A673 (cell line): ENCODE measurements at regions not wholly inside any gene's neighbourhood (a gene's known extent, or its start where the extent isn't known, plus 50 kb on each side); places are given as distances from the start of the nearest gene placed in this dataset.
"Not testable (repeated sequence)": the region's sequence is repeated elsewhere in the genome, so short reads cannot be mapped to it uniquely, and the experiment has no call there.

Experiments
- BruUV-seq: library from RNA; stranded (reverse); fragments of 400-500 nt; replicated peaks from 2 replicates; lab custom pipeline; 2021; lab: Mats Ljungman, UMichigan
- CTCF ChIA-PET: fragments of 300-600 bp; sonication (Branson Sonifier 250); formaldehyde crosslinking; loops from one replicate; lab custom pipeline; 2022; ENCODE audit warnings: antibody characterized with exemption; lab: Charles Lee
- POLR2A ChIA-PET: fragments of 300-600 bp; sonication (Branson Sonifier 250); formaldehyde crosslinking; loops from one replicate; lab custom pipeline; 2022; ENCODE audit warnings: antibody characterized with exemption; ENCODE audit not compliant: low non-redundant PET; lab: Charles Lee
- DNase-seq: peaks from one replicate; pipeline ENCODE4 v3.0.0-alpha.2; 2015; ENCODE audit warnings: low spot score
- H3K27ac ChIP-seq: fragments of 200-600 bp; sonication (generic); 2 replicates; pipeline ENCODE4 v1.5.1; 2016; ENCODE audit warnings: mixed run types, low read depth, mild to moderate bottlenecking, mixed read lengths, antibody characterized with exemption, low read length; ENCODE audit not compliant: poor library complexity, severe bottlenecking
- H3K27me3 ChIP-seq: fragments of 200-600 bp; sonication (generic); replicated peaks from 2 replicates; pipeline ENCODE4 v1.6.1; 2017; ENCODE audit warnings: mixed run types, low read depth, mild to moderate bottlenecking, mixed read lengths, antibody characterized with exemption, low read length; ENCODE audit not compliant: insufficient read depth, poor library complexity
- H3K36me3 ChIP-seq: fragments of 200-600 bp; sonication (generic); 2 replicates; pipeline ENCODE4 v1.6.1; 2016; ENCODE audit warnings: mixed run types, mild to moderate bottlenecking, mixed read lengths, antibody characterized with exemption, low read length; ENCODE audit not compliant: insufficient read depth, poor library complexity, severe bottlenecking
- H3K4me1 ChIP-seq: fragments of 200-600 bp; sonication (generic); 2 replicates; pipeline ENCODE4 v1.6.1; 2017; ENCODE audit warnings: mixed run types, mild to moderate bottlenecking, mixed read lengths, antibody characterized with exemption, low read length; ENCODE audit not compliant: insufficient read depth, poor library complexity, severe bottlenecking
- H3K4me3 ChIP-seq: fragments of 200-600 bp; sonication (generic); 2 replicates; pipeline ENCODE4 v1.5.1; 2016; ENCODE audit warnings: low read depth, mixed run types, mild to moderate bottlenecking, mixed read lengths, low read length; ENCODE audit not compliant: poor library complexity, severe bottlenecking
- H3K9me3 ChIP-seq: fragments of 200-600 bp; sonication (generic); 2 replicates; pipeline ENCODE4 v1.6.1; 2016; ENCODE audit warnings: mixed run types, low read depth, mild to moderate bottlenecking, mixed read lengths, antibody characterized with exemption, low read length; ENCODE audit not compliant: poor library complexity, severe bottlenecking
- EZH2 ChIP-seq: fragments of 200-600 bp; sonication (generic); IDR thresholded peaks from 2 replicates; pipeline ENCODE4 v1.6.1; 2017; ENCODE audit warnings: borderline replicate concordance, low read depth, mild to moderate bottlenecking, mixed read lengths, antibody characterized with exemption, low read length; ENCODE audit not compliant: poor library complexity, severe bottlenecking
- intact Hi-C: fragments of 100-400 bp; cut with micrococcal nuclease; formaldehyde crosslinking; loops from one replicate; pipeline ENCODE4 v1.10.0; 2022; ENCODE audit not compliant: unreplicated experiment
- TF ChIP-seq, protein P1 (sequence below): fragments of 300-800, 200-600 bp; sonication (generic); conservative IDR thresholded peaks from 2 replicates; pipeline ENCODE4 v1.5.1; 2017; ENCODE audit warnings: low read depth, mild to moderate bottlenecking, antibody characterized with exemption, low read length, moderate library complexity, mixed read lengths

DNA sequence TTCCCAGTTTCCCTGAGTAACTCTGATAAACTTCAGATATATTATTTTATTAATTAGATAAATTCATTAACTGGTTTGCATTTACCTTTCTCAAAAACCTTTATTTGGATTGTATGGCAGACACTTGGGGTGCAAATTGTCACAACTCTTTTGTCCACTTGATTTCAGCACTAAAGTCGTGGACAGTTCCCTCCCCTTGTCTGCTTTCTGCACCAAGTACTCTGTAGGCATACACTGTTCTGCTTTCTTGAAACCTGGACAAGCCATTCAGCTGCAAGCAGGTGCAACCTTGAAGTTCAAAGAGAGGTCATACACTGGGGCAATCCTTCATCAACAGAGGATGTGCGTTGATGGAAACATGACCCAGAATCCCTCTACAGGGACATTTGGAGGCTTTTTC lies 162.9 kb downstream of the ARL5B start:
- TF ChIP-seq, protein P1, sequence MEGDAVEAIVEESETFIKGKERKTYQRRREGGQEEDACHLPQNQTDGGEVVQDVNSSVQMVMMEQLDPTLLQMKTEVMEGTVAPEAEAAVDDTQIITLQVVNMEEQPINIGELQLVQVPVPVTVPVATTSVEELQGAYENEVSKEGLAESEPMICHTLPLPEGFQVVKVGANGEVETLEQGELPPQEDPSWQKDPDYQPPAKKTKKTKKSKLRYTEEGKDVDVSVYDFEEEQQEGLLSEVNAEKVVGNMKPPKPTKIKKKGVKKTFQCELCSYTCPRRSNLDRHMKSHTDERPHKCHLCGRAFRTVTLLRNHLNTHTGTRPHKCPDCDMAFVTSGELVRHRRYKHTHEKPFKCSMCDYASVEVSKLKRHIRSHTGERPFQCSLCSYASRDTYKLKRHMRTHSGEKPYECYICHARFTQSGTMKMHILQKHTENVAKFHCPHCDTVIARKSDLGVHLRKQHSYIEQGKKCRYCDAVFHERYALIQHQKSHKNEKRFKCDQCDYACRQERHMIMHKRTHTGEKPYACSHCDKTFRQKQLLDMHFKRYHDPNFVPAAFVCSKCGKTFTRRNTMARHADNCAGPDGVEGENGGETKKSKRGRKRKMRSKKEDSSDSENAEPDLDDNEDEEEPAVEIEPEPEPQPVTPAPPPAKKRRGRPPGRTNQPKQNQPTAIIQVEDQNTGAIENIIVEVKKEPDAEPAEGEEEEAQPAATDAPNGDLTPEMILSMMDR: no peak
- TF ChIP-seq EZH2: no peak
- H3K4me3 ChIP-seq: no peak overlapping the region
- H3K27ac ChIP-seq: no peak overlapping the region
- DNase-seq: peak; percentile 40
- no peaks in the 10 kb centered on the region for H3K9me3 ChIP-seq
- no peaks in the 10 kb centered on the region for H3K36me3 ChIP-seq
- intact Hi-C loops: no loop called here
- no peaks in the 10 kb centered on the region for H3K27me3 ChIP-seq
- ChIA-PET CTCF (no interaction called here), POLR2A (no interaction called here)
- no peaks in the 10 kb centered on the region for H3K4me1 ChIP-seq
- no TSS peak for BruUV-seq

DNA sequence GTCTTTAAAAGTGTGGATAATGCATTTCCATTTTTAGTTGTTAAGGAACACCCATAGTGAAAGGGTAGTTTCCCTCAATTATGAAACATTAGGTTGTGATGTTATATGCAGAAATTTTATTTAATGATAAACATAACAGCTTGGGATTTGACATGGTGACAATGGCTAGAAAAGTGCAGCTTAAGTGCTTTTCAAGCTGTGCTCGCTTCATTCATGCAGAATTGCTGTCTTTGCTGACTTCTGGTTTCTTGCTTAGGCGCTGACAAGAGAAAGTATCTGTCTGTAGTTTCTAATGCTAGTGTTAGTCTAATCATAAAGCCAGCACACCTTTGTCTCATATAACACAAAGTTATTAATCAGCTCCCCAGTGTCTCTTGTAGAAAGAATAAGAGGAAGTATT lies 170.0 kb downstream of the ARL5B start:
- BruUV-seq: no TSS peak

DNA sequence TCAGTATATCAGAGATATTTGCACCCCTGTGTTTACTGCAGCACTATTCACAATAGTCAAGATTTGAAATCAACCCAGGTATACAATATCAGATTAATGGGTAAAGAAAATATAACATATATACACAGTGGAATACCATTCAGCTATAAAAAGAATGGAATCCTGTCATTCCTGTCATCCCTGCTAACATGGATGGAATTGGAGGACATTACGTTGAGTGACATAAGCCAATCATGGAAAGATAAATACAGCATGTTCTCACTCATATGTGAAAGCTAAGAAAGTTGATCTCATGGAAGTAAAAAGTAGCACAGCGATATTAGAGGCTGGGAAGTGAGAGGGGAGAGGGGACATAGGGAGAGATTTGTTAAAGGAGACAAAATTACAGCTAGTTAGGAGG lies 171.0 kb downstream of the ARL5B start:
- ChIA-PET CTCF (no interaction called here), POLR2A (no interaction called here)
- intact Hi-C loops: no loop called here
- Histone ChIP-seq H3K4me1 (no peaks in the 10 kb centered on the region), H3K27me3 (no peaks in the 10 kb centered on the region), H3K27ac (no peak overlapping the region), H3K9me3 (no peaks in the 10 kb centered on the region), H3K36me3 (no peaks in the 10 kb centered on the region), H3K4me3 (no peak overlapping the region)
- DNase-seq: no peak
- no TSS peak for BruUV-seq
- TF ChIP-seq, protein P1: no peak
- no peak for TF ChIP-seq EZH2

More for the DNA sequence above, 170.0 kb downstream of the ARL5B start:
- TF ChIP-seq EZH2: no peak
- TF ChIP-seq, protein P1: no peak
- Histone ChIP-seq H3K4me1 (no peaks in the 10 kb centered on the region), H3K36me3 (no peaks in the 10 kb centered on the region), H3K9me3 (no peaks in the 10 kb centered on the region), H3K27ac (no peak overlapping the region), H3K27me3 (no peaks in the 10 kb centered on the region), H3K4me3 (no peak overlapping the region)
- no peak for DNase-seq
- ChIA-PET POLR2A (no interaction called here), CTCF (no interaction called here)
- intact Hi-C loops: no loop called here

DNA sequence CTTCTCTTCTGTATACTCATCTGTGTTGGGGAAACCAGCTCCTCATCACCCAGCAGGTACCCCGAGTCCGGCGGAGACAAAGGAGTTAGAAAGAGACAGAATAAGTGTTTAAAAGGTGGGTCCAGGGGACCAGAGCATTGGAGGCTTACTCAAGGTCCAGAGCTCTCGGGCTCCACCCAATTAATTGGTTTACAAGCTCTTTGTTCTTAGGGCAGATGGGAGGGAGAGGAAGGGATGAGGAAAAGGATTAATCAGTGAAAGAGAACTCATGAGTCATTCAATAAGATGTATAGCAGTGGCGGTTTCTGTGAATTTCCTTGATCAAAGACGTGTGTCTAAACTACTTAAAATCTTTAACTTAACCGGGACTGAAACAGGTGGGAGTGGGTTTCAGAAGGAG lies 192.0 kb upstream of the MALRD1 start:
- H3K27ac ChIP-seq, CTCF ChIA-PET, H3K4me3 ChIP-seq, H3K36me3 ChIP-seq, H3K9me3 ChIP-seq, BruUV-seq, intact Hi-C loops, H3K4me1 ChIP-seq, H3K27me3 ChIP-seq, POLR2A ChIA-PET: not testable (repeated sequence)
- DNase-seq: peak; percentile 27
